Mesodermal cell (in vitro differentiated cells): ENCODE measurements at regions not wholly inside any gene's neighbourhood (a gene's known extent, or its start where the extent isn't known, plus 50 kb on each side); places are given as distances from the start of the nearest gene placed in this dataset.

Source experiments
- H3K27ac ChIP-seq: 2 replicates; pipeline ENCODE4 v1.7.0; 2013; ENCODE audit warnings: mild to moderate bottlenecking, low read depth, low read length, moderate library complexity; ENCODE audit not compliant: severe bottlenecking
- H3K36me3 ChIP-seq: 2 replicates; pipeline ENCODE4 v1.7.1; 2013; ENCODE audit warnings: mild to moderate bottlenecking, low read length, moderate library complexity; ENCODE audit not compliant: control insufficient read depth, insufficient read depth
- H3K4me1 ChIP-seq: one replicate; pipeline ENCODE4 v1.7.1; 2013; ENCODE audit warnings: mild to moderate bottlenecking, low read length; ENCODE audit not compliant: insufficient read depth, control insufficient read depth, poor library complexity, severe bottlenecking
- H3K4me3 ChIP-seq: 2 replicates; pipeline ENCODE4 v1.7.0; 2013; ENCODE audit warnings: low read length, control low read depth, mild to moderate bottlenecking; ENCODE audit not compliant: insufficient read depth, poor library complexity, severe bottlenecking; ENCODE audit errors: extremely low read depth
- H3K9me3 ChIP-seq: 2 replicates; pipeline ENCODE4 v1.7.1; 2013; ENCODE audit warnings: mild to moderate bottlenecking, low read length, moderate library complexity; ENCODE audit not compliant: control insufficient read depth
- WGBS, 2 experiments: methylation state at CpG; one replicate each; pipeline ENCODE4 v1.1.5; 2013; ENCODE audit warnings: missing lambda C conversion rate in 2 of 2; ENCODE audit not compliant: insufficient coverage in 2 of 2; 5-methylcytosine and 5-hydroxymethylcytosine counted together

- Histone ChIP-seq H3K4me3 (no peak overlapping the region), H3K9me3 (peaks cover 38% of the 10 kb centered on the region), H3K27ac (no peak overlapping the region), H3K36me3 (no peaks in the 10 kb centered on the region), H3K4me1 (no peaks in the 10 kb centered on the region)
- 68 to 79% methylated on average over 10 to 14 of the region's 14 CpGs for WGBS, 2 experiments
Observed at GRCh38 chr20:29687438-29687837, 1570.0 kb upstream of the DEFB115 start.

- Histone ChIP-seq H3K27ac (no peak overlapping the region), H3K4me1 (no peaks in the 10 kb centered on the region), H3K36me3 (no peaks in the 10 kb centered on the region), H3K4me3 (no peak overlapping the region), H3K9me3 (peaks cover 42% of the 10 kb centered on the region)
- 87 to 89% methylated on average over 19 to 45 of the region's 48 CpGs for WGBS, 2 experiments
Observed at GRCh38 chr20:29689411-29690225, 1567.8 kb upstream of the DEFB115 start.

DNA sequence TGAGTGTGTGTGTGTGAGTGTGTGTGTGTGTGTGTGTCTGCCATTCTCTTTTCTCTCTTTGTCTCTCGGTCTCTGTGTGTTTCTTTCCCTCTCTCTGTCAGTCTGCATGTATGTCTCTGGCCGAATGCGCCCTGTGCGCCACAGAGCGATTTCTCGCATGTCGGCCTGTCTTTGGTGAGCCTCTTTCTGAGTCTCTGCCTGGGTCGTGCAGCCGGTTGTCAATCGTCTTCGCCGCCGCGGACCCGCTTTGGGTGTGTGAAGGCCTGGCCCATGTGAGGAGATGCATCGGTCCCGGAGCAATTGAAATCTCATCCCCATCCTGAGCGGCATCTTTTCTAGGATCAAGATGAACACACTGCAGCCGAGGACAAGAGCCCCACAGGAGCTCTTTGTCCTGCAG lies 1567.2 kb upstream of the DEFB115 start:
- Histone ChIP-seq H3K27ac (no peak overlapping the region), H3K9me3 (peaks cover 49% of the 10 kb centered on the region), H3K4me1 (no peaks in the 10 kb centered on the region), H3K36me3 (no peaks in the 10 kb centered on the region), H3K4me3 (no peak overlapping the region)
- WGBS, 2 experiments, result 87 to 92% methylated on average over 16 of the region's 19 CpGs

- no peaks in the 10 kb centered on the region for H3K36me3 ChIP-seq
- 92 to 94% methylated on average over 19 to 26 of the region's 35 CpGs for WGBS, 2 experiments
- H3K27ac ChIP-seq, result no peak overlapping the region
- no peak overlapping the region for H3K4me3 ChIP-seq
- H3K4me1 ChIP-seq, result no peaks in the 10 kb centered on the region
- H3K9me3 ChIP-seq, result peaks cover 39% of the 10 kb centered on the region
Observed at GRCh38 chr20:29740601-29740950, 1516.9 kb upstream of the DEFB115 start.

DNA sequence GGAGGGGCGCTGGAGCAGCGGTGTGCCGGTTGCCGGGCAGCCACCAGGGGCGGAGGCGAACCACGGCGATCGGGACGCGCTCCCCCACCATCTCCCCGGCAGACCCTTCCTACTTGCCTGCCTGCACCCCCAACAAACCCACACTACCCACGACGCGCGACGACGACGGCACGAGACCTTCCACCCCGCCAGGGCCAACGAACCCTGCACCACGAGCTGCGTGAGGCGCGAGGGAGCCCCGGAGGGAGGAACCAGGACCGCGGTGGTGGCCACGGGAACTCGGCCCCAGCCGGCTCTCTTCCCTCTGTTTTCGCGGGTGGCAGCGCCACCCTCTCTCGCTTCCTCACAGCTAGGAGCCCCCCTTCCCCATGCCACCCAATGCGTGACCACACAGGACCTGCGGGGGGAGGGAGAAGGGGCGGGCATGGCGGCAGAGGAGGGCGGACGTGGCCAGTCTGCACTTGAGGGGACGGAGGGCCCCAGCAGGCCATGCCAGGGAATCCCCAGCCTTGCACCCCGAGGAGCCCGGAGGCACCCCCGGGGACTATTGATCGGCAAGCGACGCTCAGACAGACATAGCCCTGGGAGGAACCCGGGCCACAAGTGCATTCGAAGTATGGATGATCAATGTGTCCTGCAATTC lies 1516.4 kb upstream of the DEFB115 start:
- H3K36me3 ChIP-seq, result no peaks in the 10 kb centered on the region
- peaks cover 40% of the 10 kb centered on the region for H3K9me3 ChIP-seq
- H3K27ac ChIP-seq, result no peak overlapping the region
- H3K4me1 ChIP-seq, result no peaks in the 10 kb centered on the region
- H3K4me3 ChIP-seq, result no peak overlapping the region
- WGBS, 2 experiments, result 85 to 89% methylated on average over 29 to 41 of the region's 51 CpGs

- peaks cover 39% of the 10 kb centered on the region for H3K9me3 ChIP-seq
- no peak overlapping the region for H3K4me3 ChIP-seq
- H3K27ac ChIP-seq, result no peak overlapping the region
- H3K36me3 ChIP-seq, result no peaks in the 10 kb centered on the region
- no peaks in the 10 kb centered on the region for H3K4me1 ChIP-seq
- 92 to 95% methylated on average over 13 of the region's 13 CpGs for WGBS, 2 experiments
Observed at GRCh38 chr20:29741594-29741893, 1515.9 kb upstream of the DEFB115 start.

DNA sequence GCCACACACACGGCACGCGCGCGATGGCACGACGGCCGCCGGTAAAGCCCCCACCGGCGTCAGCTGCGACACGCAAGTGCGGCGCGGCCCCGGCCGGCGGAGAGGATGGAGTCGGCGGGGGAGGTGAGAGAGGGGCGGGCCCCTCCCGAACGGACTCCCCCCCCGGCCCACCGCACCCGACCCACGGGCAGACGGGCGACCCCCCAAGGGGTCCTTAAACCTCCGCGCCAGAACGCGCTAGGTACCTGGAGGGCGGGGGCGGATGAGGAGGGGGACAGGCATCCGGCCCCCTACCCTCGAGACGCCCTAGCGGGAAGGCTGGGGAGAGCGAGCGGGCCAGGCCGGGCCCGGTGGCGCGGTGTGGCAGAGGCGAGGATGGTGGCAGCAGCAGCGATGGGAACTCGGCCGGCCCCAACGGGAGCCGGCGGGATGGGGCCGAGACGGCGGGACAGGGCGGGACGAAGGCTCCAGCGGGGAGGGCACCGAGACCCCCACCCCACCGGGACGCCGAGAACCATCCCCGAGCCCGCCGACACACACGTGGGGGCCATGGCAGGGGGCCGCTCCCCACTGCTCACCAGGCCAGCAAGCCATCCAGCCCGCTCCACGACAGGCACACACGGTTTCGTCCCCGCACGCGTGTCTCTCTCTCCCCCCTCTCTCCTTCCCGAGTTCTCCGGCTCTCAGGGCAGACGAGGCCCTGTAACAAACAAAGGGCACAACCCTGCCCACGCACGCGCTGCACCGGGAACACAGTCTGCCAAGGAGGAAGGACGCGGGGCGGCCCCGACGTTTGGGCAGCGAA lies 1515.4 kb upstream of the DEFB115 start:
- no peak overlapping the region for H3K27ac ChIP-seq
- H3K4me3 ChIP-seq, result no peak overlapping the region
- H3K36me3 ChIP-seq, result no peaks in the 10 kb centered on the region
- no peaks in the 10 kb centered on the region for H3K4me1 ChIP-seq
- WGBS, 2 experiments, result 90 to 93% methylated on average over 51 to 64 of the region's 88 CpGs
- peaks cover 39% of the 10 kb centered on the region for H3K9me3 ChIP-seq

DNA sequence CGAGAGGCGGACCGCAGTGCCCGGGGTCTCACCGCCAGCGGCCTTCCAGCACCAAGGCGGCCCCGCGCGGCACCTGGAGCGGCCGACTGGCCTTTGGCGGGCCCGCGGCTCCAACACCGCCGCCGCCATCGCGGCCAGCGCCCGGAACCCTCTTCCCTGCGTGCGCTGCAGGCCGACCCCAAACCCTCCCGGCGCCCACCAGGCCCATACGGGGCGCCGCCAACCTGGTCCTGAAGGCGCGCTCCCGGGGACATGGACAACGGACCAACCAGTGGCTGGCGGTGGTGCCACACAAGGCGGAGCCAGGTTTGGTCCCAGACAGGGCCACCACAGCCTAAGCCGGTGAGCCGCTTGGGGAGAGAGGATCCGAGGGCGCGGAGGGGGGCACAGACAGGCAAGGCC lies 1514.8 kb upstream of the DEFB115 start:
- Histone ChIP-seq H3K4me1 (no peaks in the 10 kb centered on the region), H3K4me3 (no peak overlapping the region), H3K36me3 (no peaks in the 10 kb centered on the region), H3K9me3 (peaks cover 35% of the 10 kb centered on the region), H3K27ac (no peak overlapping the region)
- 93 to 94% methylated on average over 17 to 41 of the region's 41 CpGs for WGBS, 2 experiments

GRCh38 chr20:29743101-29743931 lies 1514.1 kb upstream of the DEFB115 start:
- no peaks in the 10 kb centered on the region for H3K36me3 ChIP-seq
- no peak overlapping the region for H3K27ac ChIP-seq
- peaks cover 35% of the 10 kb centered on the region for H3K9me3 ChIP-seq
- 88 to 91% methylated on average over 51 to 80 of the region's 80 CpGs for WGBS, 2 experiments
- no peaks in the 10 kb centered on the region for H3K4me1 ChIP-seq
- no peak overlapping the region for H3K4me3 ChIP-seq

DNA sequence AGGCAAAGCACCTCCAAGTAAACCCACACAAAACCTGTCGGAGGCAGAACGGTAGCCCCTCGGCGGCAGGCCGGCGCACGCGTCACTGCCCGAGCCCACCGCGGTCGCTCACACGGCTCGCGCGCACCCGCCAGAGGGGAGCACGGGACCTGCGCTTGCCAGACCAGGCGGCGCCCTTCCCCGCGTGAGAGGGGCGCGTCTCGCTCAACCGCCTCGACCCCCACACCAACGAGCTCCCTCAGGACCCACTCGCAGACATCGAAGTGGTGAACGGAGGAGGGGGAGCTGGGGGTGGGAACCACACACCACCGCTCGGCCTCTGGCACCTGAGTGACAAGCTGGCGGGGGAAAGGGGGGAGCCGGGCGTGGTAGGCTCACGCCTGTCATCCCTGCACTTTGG lies 1513.4 kb upstream of the DEFB115 start:
- no peak overlapping the region for H3K4me3 ChIP-seq
- WGBS, 2 experiments, result 94 to 96% methylated on average over 12 to 23 of the region's 38 CpGs
- H3K9me3 ChIP-seq, result peaks cover 35% of the 10 kb centered on the region
- H3K36me3 ChIP-seq, result no peaks in the 10 kb centered on the region
- no peak overlapping the region for H3K27ac ChIP-seq
- H3K4me1 ChIP-seq, result no peaks in the 10 kb centered on the region
